HG03097 (cell line): ENCODE measurements at regions not wholly inside any gene's neighbourhood (a gene's known extent, or its start where the extent isn't known, plus 50 kb on each side); places are given as distances from the start of the nearest gene placed in this dataset.

Experiments
- ATAC-seq: cut with Tn5 transposase; IDR thresholded peaks from one replicate; pipeline ENCODE4 v1.9.1; 2021; ENCODE audit not compliant: unreplicated experiment, low FRiP score

DNA sequence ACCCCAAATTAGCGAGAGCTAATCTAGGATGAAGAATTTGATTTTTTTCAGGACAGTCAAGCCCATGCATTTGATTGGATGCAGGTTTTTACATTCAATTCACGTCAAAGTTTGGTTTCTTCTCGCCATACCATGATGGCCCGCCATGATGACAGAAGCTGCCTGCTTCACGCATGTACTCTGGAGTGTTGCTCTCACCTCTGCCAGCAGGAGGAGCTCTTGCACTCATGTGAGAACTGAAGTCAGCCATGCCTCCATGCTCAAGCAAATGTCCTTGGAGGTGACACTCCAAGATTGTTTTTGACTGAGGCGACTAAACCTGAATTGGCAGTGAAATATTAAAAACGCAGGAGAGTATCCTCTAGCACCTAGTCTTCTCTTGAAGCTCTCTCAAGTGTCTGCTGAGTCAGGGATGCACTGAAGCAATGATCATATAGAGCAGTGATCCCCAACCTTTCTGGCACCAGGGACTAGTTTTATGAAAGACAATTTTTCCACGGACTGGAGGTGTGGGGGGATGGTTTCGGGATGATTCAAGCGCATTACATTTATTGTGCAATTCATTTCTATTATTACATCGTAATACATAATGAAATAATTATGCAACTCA, 120.9 kb downstream of the SAMMSON start:
- peak; percentile 92 for ATAC-seq

DNA sequence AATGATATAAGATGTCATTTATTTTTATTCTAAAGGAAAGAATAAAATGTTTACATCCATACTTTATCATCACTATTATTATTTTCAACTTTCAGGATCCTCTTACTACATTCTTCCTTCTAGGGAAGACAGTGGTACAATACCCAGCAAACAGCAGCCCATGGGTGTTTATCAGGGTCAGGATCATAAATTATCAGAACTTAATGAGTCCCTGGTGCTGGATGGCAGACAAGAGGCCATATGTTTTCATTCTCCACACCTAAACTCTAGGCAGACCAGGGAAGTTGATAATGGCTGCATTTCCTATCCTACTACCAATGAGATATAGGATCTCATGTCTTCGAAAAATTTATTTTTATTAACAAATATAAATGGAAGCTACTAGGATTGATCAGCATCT, 127.7 kb downstream of the SAMMSON start:
- ATAC-seq = no peak

DNA sequence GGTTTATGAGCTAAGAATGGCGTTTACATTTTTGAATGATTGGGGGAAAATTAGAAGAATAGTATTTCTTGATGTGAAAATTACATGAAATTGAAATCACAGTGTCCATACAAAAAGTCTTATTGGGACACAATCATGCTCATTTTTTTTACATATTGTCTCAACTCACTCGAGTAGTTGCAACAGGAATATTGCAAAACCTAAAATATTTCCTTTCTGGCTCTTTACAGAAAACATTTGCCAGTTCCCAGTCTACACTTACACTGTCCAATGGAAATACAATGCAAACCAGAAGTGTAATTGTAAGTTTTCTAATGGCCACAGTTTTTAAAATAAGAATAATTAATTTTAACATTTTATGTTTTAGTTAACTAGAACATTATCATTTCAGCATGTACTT, 137.8 kb downstream of the SAMMSON start:
- ATAC-seq = no peak

GRCh38 chr3:70138606-70139005, 139.1 kb downstream of the SAMMSON start:
- no peak for ATAC-seq
